Thoracic aorta (tissue), 2 donors: ENCODE measurements at regions not wholly inside any gene's neighbourhood (a gene's known extent, or its start where the extent isn't known, plus 50 kb on each side); places are given as distances from the start of the nearest gene placed in this dataset.
"Not testable (repeated sequence)": the region's sequence is repeated elsewhere in the genome, so short reads cannot be mapped to it uniquely, and the experiment has no call there.

Experiments used
- ATAC-seq: fragments of 150-250 bp; one replicate; pipeline ENCODE4 v1.8.0; 2017; ENCODE audit warnings: low read depth; ENCODE audit not compliant: insufficient number of reproducible peaks, low FRiP score
- DNase-seq: peaks from one replicate; pipeline ENCODE4 v3.0.0-alpha.2; 2020; ENCODE audit warnings: low spot score
- H3K27ac ChIP-seq, 2 donors: fragments of 200-600 bp; sonication (generic); 1 replicate in 1 of 2; 2 replicates in 1 of 2; pipeline ENCODE4 v1.5.1; 2016; ENCODE audit warnings: mild to moderate bottlenecking in 2 of 2, moderate library complexity in 2 of 2
- H3K27me3 ChIP-seq: fragments of 200-600 bp; sonication (generic); replicated peaks from 2 replicates; pipeline ENCODE4 v1.6.0; 2016; ENCODE audit warnings: mild to moderate bottlenecking; ENCODE audit not compliant: insufficient read depth
- H3K36me3 ChIP-seq: fragments of 200-600 bp; sonication (generic); one replicate; pipeline ENCODE4 v1.5.1; 2016
- H3K4me1 ChIP-seq, 2 donors: fragments of 200-600 bp; sonication (generic); 1 replicate in 1 of 2; 2 replicates in 1 of 2; pipeline versions ENCODE4 v1.5.1 to v1.6.0; 2016; ENCODE audit warnings: low read depth in 2 of 2, mild to moderate bottlenecking in 1 of 2; ENCODE audit not compliant: control insufficient read depth in 1 of 2
- H3K4me3 ChIP-seq: fragments of 200-600 bp; sonication (generic); 2 replicates; pipeline ENCODE4 v1.5.1; 2016; ENCODE audit warnings: mild to moderate bottlenecking
- H3K9me3 ChIP-seq: fragments of 200-600 bp; sonication (generic); 2 replicates; pipeline ENCODE4 v1.5.1; 2016
- CTCF ChIP-seq: fragments of 200-600 bp; sonication (generic); IDR thresholded peaks from one replicate; pipeline ENCODE4 v1.5.1; 2019; ENCODE audit warnings: antibody characterized with exemption

DNA sequence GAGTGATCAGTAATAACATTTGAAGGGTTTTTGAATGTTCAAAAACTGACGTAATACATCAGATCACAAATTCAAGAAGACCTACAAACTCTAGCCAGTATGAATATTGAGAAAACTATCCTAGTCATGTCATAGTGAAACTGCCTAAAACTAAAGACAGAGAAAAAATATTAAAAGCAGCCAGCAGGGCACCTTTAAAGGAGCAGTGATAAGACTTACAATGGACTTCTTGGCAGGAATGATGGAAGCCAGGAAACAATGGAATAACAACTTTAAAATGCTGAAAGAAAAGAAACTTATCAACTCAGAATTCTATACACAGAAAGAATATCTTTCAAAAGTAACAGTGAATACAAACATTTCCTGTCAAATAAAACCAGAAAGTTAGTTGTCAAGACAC, 78.3 kb upstream of the CTBP2 start:
- H3K4me3 ChIP-seq = no peak overlapping the region
- H3K9me3 ChIP-seq = peaks cover 8% of the 10 kb centered on the region
- ATAC-seq = no peak
- no peaks in the 10 kb centered on the region for H3K27me3 ChIP-seq
- no peak overlapping the region for H3K27ac ChIP-seq
- no peaks in the 10 kb centered on the region for H3K36me3 ChIP-seq
- H3K4me1 ChIP-seq = no peaks in the 10 kb centered on the region
- DNase-seq = no peak
- TF ChIP-seq CTCF = no peak

- H3K4me1 ChIP-seq = no peaks in the 10 kb centered on the region
- no peaks in the 10 kb centered on the region for H3K27me3 ChIP-seq
- H3K4me3 ChIP-seq = no peak overlapping the region
- TF ChIP-seq CTCF = no peak
- ATAC-seq (no peak), DNase-seq (no peak)
- no peaks in the 10 kb centered on the region for H3K36me3 ChIP-seq
- no peak overlapping the region for H3K27ac ChIP-seq
- peaks cover 8% of the 10 kb centered on the region for H3K9me3 ChIP-seq
Measured at GRCh38 chr10:125236091-125236490, 75.7 kb upstream of the CTBP2 start.

DNA sequence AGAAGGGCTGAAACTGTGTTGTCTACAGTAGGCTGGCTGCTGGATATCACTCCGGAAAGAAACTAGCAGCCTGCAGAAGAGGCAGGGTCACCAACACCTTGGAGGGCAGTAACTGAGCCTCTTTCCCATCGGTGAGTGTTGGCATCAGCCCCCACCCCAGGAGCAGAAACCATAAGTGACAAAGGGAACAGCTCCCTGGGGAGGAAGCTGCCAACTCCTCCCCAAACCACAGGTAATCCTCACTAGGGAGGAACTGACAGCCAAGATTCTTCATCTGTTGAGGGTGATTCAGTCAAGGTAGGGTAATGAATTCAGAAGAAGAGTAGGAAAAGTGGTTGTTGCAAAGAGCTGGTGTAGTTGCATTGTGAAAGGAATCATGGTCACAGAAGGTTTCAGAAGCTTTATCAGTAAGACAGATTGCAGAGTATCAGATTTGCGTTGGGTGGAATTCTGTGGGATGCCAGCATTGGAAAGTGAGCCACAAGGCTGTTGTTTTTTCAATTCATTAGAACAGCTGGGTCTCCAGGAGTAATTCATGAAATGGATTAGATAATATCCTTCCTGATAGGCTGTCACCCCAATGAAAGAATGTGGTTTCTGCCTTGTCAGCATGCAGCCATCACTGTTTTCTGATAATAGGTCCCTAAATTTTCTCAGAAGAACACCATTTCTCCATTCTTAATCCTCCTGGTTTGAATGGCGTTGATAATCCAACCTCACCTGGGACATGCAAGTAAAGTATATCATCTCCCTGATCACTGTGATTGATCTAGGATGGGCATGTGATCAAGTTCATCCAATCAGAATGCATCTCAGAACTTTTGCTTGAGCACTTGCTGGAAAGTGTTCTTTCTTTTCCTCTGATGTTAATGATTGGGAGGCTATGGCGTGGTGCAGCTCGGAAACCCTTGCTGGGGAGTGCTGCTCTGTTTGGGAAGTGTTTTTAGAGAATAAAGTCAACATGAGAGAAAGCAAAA, 75.0 kb upstream of the CTBP2 start:
- Histone ChIP-seq H3K4me1 (no peaks in the 10 kb centered on the region), H3K9me3 (peaks cover 8% of the 10 kb centered on the region), H3K36me3 (no peaks in the 10 kb centered on the region), H3K4me3 (no peak overlapping the region), H3K27me3 (no peaks in the 10 kb centered on the region), H3K27ac (no peak overlapping the region)
- DNase-seq (no peak), ATAC-seq (no peak)
- no peak for TF ChIP-seq CTCF

DNA sequence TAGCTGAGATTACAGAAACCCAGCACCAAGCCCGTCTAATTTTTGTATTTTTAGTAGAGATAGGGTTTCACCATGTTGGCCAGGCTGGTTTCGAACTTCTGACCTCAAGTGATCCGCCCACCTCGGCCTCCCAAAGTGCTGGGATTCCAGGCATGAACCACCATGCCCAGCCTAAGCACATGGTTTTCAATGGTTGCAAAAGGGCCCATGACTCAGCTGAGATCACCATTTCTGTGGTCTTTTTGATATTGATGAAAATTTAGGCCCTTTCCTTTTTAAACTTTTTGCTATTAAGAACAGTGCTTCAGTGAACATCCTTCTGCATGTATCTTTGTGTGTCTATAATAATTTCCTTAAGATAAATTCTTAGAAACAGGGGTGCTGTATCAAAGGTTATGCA, 74.2 kb upstream of the CTBP2 start:
- DNase-seq, ATAC-seq: not testable (repeated sequence)

GRCh38 chr10:125233726-125234125, 73.4 kb upstream of the CTBP2 start:
- TF ChIP-seq CTCF = no peak
- peaks cover 7% of the 10 kb centered on the region for H3K9me3 ChIP-seq
- no peaks in the 10 kb centered on the region for H3K4me1 ChIP-seq
- no peaks in the 10 kb centered on the region for H3K36me3 ChIP-seq
- DNase-seq (no peak), ATAC-seq (no peak)
- H3K27ac ChIP-seq = no peak overlapping the region
- no peak overlapping the region for H3K4me3 ChIP-seq
- H3K27me3 ChIP-seq = no peaks in the 10 kb centered on the region

More for the DNA sequence above, 74.2 kb upstream of the CTBP2 start:
- H3K27me3 ChIP-seq, H3K4me3 ChIP-seq, H3K36me3 ChIP-seq, H3K27ac ChIP-seq, H3K4me1 ChIP-seq, H3K9me3 ChIP-seq: not testable (repeated sequence)
